ENCODE measurements at regions not wholly inside any gene's neighbourhood (a gene's known extent, or its start where the extent isn't known, plus 50 kb on each side); places are given as distances from the start of the nearest gene placed in this dataset.

DNA sequence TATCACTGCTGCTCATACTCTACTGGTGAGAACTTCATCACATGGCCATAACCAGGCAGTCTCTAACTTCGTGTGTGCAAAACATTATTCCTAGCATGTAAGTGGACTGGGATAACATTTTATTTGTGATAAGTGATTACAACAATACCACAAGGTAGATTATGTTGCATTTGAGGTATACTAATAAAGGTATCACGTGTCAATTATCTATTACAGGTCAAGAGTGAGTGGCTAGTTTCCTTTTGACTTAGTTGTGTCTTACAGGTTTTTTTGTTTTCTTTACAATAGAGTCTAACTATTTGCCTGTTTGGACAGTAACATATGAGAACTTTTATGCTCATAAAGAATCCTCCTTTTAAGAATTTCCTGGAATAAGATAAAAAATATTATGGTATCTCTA, 67.2 kb upstream of the DSC1 start:
- no peak for TF ChIP-seq POLR2A (IDR thresholded peaks at IDR 0.05; ENCODE audit: extremely low read depth, insufficient read length)
- TF ChIP-seq, protein P1, sequence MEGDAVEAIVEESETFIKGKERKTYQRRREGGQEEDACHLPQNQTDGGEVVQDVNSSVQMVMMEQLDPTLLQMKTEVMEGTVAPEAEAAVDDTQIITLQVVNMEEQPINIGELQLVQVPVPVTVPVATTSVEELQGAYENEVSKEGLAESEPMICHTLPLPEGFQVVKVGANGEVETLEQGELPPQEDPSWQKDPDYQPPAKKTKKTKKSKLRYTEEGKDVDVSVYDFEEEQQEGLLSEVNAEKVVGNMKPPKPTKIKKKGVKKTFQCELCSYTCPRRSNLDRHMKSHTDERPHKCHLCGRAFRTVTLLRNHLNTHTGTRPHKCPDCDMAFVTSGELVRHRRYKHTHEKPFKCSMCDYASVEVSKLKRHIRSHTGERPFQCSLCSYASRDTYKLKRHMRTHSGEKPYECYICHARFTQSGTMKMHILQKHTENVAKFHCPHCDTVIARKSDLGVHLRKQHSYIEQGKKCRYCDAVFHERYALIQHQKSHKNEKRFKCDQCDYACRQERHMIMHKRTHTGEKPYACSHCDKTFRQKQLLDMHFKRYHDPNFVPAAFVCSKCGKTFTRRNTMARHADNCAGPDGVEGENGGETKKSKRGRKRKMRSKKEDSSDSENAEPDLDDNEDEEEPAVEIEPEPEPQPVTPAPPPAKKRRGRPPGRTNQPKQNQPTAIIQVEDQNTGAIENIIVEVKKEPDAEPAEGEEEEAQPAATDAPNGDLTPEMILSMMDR (IDR thresholded peaks at IDR 0.05; ENCODE audit: low read depth, low read length): no peak
